Heart left ventricle (tissue), 16 donors: ENCODE measurements at regions not wholly inside any gene's neighbourhood (a gene's known extent, or its start where the extent isn't known, plus 50 kb on each side); places are given as distances from the start of the nearest gene placed in this dataset.
"Not testable (repeated sequence)": the region's sequence is repeated elsewhere in the genome, so short reads cannot be mapped to it uniquely, and the experiment has no call there.

Experiments
- ATAC-seq, 4 donors: fragments of 200-7000 bp; cut with Tn5 transposase; one replicate each; pipeline ENCODE4 v1.9.1; 2020 to 2022; ENCODE audit warnings: moderate library complexity in 4 of 4, mild to moderate bottlenecking in 3 of 4, moderate number of reproducible peaks in 1 of 4
- DNase-seq, 5 donors: peaks; one replicate each; pipeline ENCODE4 v3.0.0-alpha.2; 2020
- H3K27ac ChIP-seq, 12 donors: fragments of 200-600 bp; sonication (generic) in 4 of 12; one replicate each; pipeline versions ENCODE4 v1.5.0 to v1.8.0; 2016 to 2022; ENCODE audit warnings: mild to moderate bottlenecking in 2 of 12
- H3K27me3 ChIP-seq, 9 donors: fragments of 200-600 bp; sonication (generic) in 2 of 9; one replicate each; pipeline versions ENCODE4 v1.5.1 to v1.8.0; 2016 to 2022; ENCODE audit warnings: mild to moderate bottlenecking in 3 of 9
- H3K36me3 ChIP-seq, 9 donors: fragments of 200-600 bp; sonication (generic) in 2 of 9; one replicate each; pipeline versions ENCODE4 v1.5.0 to v1.8.0; 2018 to 2022; ENCODE audit warnings: mild to moderate bottlenecking in 2 of 9
- H3K4me1 ChIP-seq, 12 donors: fragments of 200-600 bp; sonication (generic) in 4 of 12; one replicate each; pipeline versions ENCODE4 v1.5.0 to v1.8.0; 2016 to 2022; ENCODE audit warnings: mild to moderate bottlenecking in 3 of 12
- H3K4me3 ChIP-seq, 12 donors: fragments of 200-600 bp; sonication (generic) in 4 of 12; one replicate each; pipeline versions ENCODE4 v1.5.0 to v1.8.0; 2017 to 2022; ENCODE audit warnings: mild to moderate bottlenecking in 9 of 12, moderate library complexity in 4 of 12
- H3K9me3 ChIP-seq, 12 donors: fragments of 200-600 bp; sonication (generic) in 4 of 12; one replicate each; pipeline versions ENCODE4 v1.5.0 to v1.8.0; 2016 to 2022; ENCODE audit warnings: mild to moderate bottlenecking in 1 of 12
- POLR2A ChIP-seq, 2 donors: fragments of 450-650 bp; IDR thresholded peaks; one replicate each; pipeline ENCODE4 v1.6.1; 2017; ENCODE audit warnings: antibody characterized with exemption in 2 of 2, mild to moderate bottlenecking in 2 of 2, moderate library complexity in 2 of 2
- WGBS, 4 donors: extraction: QIAGEN DNeasy Blood & Tissue Kit in 2 of 4; methylation state at CpG; one replicate each; pipeline versions ENCODE4 v1.1.5 to v1.1.7; 2013 to 2018; 5-methylcytosine and 5-hydroxymethylcytosine counted together
- intact Hi-C, 10 donors: fragments of 100-400 bp; cut with DNase I; formaldehyde crosslinking; loops; one replicate each; pipeline versions ENCODE4 v1.11.1 to v1.14.2; 2022
- TF ChIP-seq, protein P1 (sequence below), 12 donors: fragments of 200-600 bp; sonication (generic) in 4 of 12; IDR thresholded peaks; one replicate each; pipeline versions ENCODE4 v1.5.0 to v1.8.0; 2018 to 2022; ENCODE audit warnings: antibody characterized with exemption in 12 of 12, mild to moderate bottlenecking in 5 of 12
- donor health status: ischemic (EF 13 %, LVEDD 7.1; RV severe dilation, severe dysfunction).
- donor health status: healthy with polysubstance abuse.
- donor health status: DM: no; HTN: yes; CAD: no.
- donor health status: DM: no; HTN: no; CAD: no.
- donor health status: ischemic (EF 25% LVEDD 6.9; RV normal size, moderate dysfunction).
- donor health status: ischemic (EF 25% LVEDD 5.7; RV mildly dilated, moderate dysfunction).
- donor health status: healthy.
- donor health status: DM: yes; HTN: yes; CAD: no.
- donor health status: ischemic (EF 35%, LVEDD 5.7; RV mildly dilated, moderate dysfunction).
- donor health status: nonischemic (EF 11% LVEDD 7.7; RV severe dilation, severe dysfunction).
- donor health status: DM: yes; HTN: yes; CAD: no.
- donor health status: PGD.
- donor health status: ischemic (EF 29% LVEDD 5.4; RV normal size, mild dysfunction).
- donor health status: nonischemic (EF 23%, LVEDD 6.1; RV moderate dilation, normal function).

- Histone ChIP-seq H3K36me3 (no peaks in the 10 kb centered on the region), H3K27ac (no peak overlapping the region), H3K9me3 (no peaks in the 10 kb centered on the region), H3K4me3 (no peak overlapping the region), H3K27me3 (no peaks in the 10 kb centered on the region), H3K4me1 (no peaks in the 10 kb centered on the region)
- DNase-seq (no peak), ATAC-seq (no peak)
- no peak for TF ChIP-seq POLR2A (IDR thresholded peaks at IDR 0.05)
- TF ChIP-seq, protein P1, sequence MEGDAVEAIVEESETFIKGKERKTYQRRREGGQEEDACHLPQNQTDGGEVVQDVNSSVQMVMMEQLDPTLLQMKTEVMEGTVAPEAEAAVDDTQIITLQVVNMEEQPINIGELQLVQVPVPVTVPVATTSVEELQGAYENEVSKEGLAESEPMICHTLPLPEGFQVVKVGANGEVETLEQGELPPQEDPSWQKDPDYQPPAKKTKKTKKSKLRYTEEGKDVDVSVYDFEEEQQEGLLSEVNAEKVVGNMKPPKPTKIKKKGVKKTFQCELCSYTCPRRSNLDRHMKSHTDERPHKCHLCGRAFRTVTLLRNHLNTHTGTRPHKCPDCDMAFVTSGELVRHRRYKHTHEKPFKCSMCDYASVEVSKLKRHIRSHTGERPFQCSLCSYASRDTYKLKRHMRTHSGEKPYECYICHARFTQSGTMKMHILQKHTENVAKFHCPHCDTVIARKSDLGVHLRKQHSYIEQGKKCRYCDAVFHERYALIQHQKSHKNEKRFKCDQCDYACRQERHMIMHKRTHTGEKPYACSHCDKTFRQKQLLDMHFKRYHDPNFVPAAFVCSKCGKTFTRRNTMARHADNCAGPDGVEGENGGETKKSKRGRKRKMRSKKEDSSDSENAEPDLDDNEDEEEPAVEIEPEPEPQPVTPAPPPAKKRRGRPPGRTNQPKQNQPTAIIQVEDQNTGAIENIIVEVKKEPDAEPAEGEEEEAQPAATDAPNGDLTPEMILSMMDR (IDR thresholded peaks at IDR 0.05), result no peak
- intact Hi-C loops, result loop anchor here in 5 of 10 donors (5.0 to 10.0 kb wide), 4 partner anchors 142 to 615 kb away; partner anchors contain the start of gene ST8SIA4 (in 1 of the 5)
- WGBS, 4 donors, result 63 to 71% (median 66%) methylated on average over 2 of the region's 2 CpGs
These were observed 144.1 kb upstream of the ST8SIA4 start for GRCh38 chr5:101047181-101047580.

DNA sequence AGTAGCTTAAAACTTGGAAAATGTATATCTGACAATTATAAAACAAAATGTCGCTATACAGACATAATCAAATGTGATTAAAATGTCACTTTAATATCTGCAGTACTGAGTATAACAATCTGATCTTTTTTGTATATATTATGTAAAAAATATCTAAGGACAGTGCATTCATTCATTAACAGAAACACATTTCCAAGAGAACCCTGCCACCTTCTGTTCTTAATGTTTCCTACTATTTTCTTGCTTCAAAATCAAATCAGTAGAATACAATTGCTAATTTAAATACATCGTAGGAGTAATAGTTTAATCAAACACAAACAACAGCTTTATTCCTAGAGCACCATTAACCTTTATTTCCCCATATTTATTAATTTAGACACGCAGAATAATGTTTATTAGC lies 142.6 kb upstream of the ST8SIA4 start:
- no peak for ATAC-seq
- WGBS, 4 donors, result 69 to 76% (median 71%) methylated on average over 3 of the region's 3 CpGs
- H3K4me1 ChIP-seq, result no peaks in the 10 kb centered on the region
- no peak overlapping the region for H3K27ac ChIP-seq
- no peaks in the 10 kb centered on the region for H3K9me3 ChIP-seq
- no peak overlapping the region for H3K4me3 ChIP-seq
- no peaks in the 10 kb centered on the region for H3K36me3 ChIP-seq
- H3K27me3 ChIP-seq, result no peaks in the 10 kb centered on the region
- intact Hi-C loops, result loop anchor here in 5 of 10 donors (5.0 to 10.0 kb wide), 4 partner anchors 141 to 613 kb away; partner anchors contain the start of gene ST8SIA4 (in 1 of the 5)
- TF ChIP-seq, protein P1 (IDR thresholded peaks at IDR 0.05), result peak in 10 of 12 donors; percentile 13 to 50 (median 32)
- TF ChIP-seq POLR2A (IDR thresholded peaks at IDR 0.05), result no peak
- no peak for DNase-seq

GRCh38 chr5:101040002-101040401 lies 136.9 kb upstream of the ST8SIA4 start:
- not testable (repeated sequence) for H3K4me3 ChIP-seq, ATAC-seq, H3K27me3 ChIP-seq, H3K27ac ChIP-seq, DNase-seq, H3K4me1 ChIP-seq, H3K9me3 ChIP-seq, H3K36me3 ChIP-seq
- intact Hi-C loops, result loop anchor here in 4 of 10 donors (10.0 kb wide), 3 partner anchors 135 to 605 kb away; partner anchors contain the start of gene ST8SIA4 (in 1 of the 4)

GRCh38 chr5:101036778-101037177 lies 133.7 kb upstream of the ST8SIA4 start:
- no peak overlapping the region for H3K4me3 ChIP-seq
- intact Hi-C loops, result no loop called here
- H3K27me3 ChIP-seq, result no peaks in the 10 kb centered on the region
- H3K9me3 ChIP-seq, result peaks cover 0 to 5% (median 0%) of the 10 kb centered on the region in 12 donors
- TF ChIP-seq, protein P1 (IDR thresholded peaks at IDR 0.05), result no peak
- no peak for TF ChIP-seq POLR2A (IDR thresholded peaks at IDR 0.05)
- 54 to 63% (median 62%) methylated on average over 4 of the region's 4 CpGs for WGBS, 4 donors
- ATAC-seq (no peak), DNase-seq (no peak)
- H3K36me3 ChIP-seq, result no peaks in the 10 kb centered on the region
- peaks cover 0 to 3% (median 0%) of the 10 kb centered on the region in 12 donors for H3K4me1 ChIP-seq
- H3K27ac ChIP-seq, result no peak overlapping the region

DNA sequence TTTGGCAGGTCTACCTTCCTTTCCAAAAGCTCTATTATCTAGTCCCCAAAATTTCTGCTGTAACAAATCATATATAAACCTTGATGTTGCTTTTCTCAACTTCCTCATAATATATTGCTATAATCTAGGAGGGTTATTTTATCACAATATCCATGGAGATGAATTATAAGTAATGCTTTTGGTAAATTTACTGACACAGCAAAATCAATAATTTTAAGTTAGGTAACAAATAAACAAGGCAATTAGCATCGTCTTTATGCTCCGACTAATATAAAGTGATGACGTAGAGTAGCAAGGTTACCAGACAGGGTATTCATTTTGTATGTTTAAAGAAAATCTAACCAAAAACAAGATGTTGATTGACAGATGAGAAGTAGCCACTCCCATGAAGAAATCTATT lies 132.3 kb upstream of the ST8SIA4 start:
- Histone ChIP-seq H3K9me3 (peaks cover 0 to 5% (median 0%) of the 10 kb centered on the region in 12 donors), H3K27me3 (no peaks in the 10 kb centered on the region), H3K36me3 (no peaks in the 10 kb centered on the region), H3K4me1 (peaks cover 0 to 3% (median 0%) of the 10 kb centered on the region in 12 donors), H3K27ac (no peak overlapping the region), H3K4me3 (no peak overlapping the region)
- 95 to 98% (median 95%) methylated on average over 3 of the region's 3 CpGs for WGBS, 4 donors
- no peak for ATAC-seq
- intact Hi-C loops, result loop anchor here in 1 of 10 donors (2.0 kb wide), 1 partner anchor 23 kb away; no protein-coding TSS in a partner anchor
- no peak for DNase-seq
- no peak for TF ChIP-seq POLR2A (IDR thresholded peaks at IDR 0.05)
- TF ChIP-seq, protein P1 (IDR thresholded peaks at IDR 0.05), result no peak
